Liver (tissue), 8 donors: ENCODE measurements at regions not wholly inside any gene's neighbourhood (a gene's known extent, or its start where the extent isn't known, plus 50 kb on each side); places are given as distances from the start of the nearest gene placed in this dataset.

ENCODE experiments used
- DNase-seq: peaks from one replicate; pipeline ENCODE4 v3.0.0-alpha.2; 2017; ENCODE audit warnings: low spot score
- H3K27ac ChIP-seq, 2 donors: one replicate each; pipeline ENCODE4 v1.7.0; 2013; ENCODE audit warnings: inconsistent platforms in 2 of 2, low read length in 2 of 2, control low read depth in 1 of 2, low read depth in 1 of 2, mild to moderate bottlenecking in 1 of 2
- H3K27me3 ChIP-seq, 4 donors: one replicate each; pipeline versions ENCODE4 v1.6.1 to v1.7.0; 2013; ENCODE audit warnings: low read length in 3 of 4, inconsistent platforms in 1 of 4, mild to moderate bottlenecking in 1 of 4, moderate library complexity in 1 of 4; ENCODE audit not compliant: control insufficient read depth in 4 of 4, insufficient read depth in 4 of 4
- H3K36me3 ChIP-seq, 4 donors: one replicate each; pipeline versions ENCODE4 v1.6.1 to v1.7.0; 2013; ENCODE audit warnings: low read length in 3 of 4, mild to moderate bottlenecking in 3 of 4, low read depth in 1 of 4, moderate library complexity in 1 of 4; ENCODE audit not compliant: control insufficient read depth in 4 of 4, insufficient read depth in 3 of 4
- H3K4me1 ChIP-seq, 4 donors: one replicate each; pipeline versions ENCODE4 v1.6.1 to v1.7.0; 2013; ENCODE audit warnings: low read length in 3 of 4, mild to moderate bottlenecking in 3 of 4, moderate library complexity in 1 of 4; ENCODE audit not compliant: control insufficient read depth in 4 of 4, insufficient read depth in 4 of 4
- H3K4me3 ChIP-seq, 3 donors: one replicate each; pipeline versions ENCODE4 v1.6.1 to v1.7.0; 2013; ENCODE audit warnings: low read length in 3 of 3, control low read depth in 1 of 3, low read depth in 1 of 3, mild to moderate bottlenecking in 1 of 3
- H3K9ac ChIP-seq, 2 donors: one replicate each; pipeline ENCODE4 v1.7.0; 2013; ENCODE audit warnings: low read length in 2 of 2, mild to moderate bottlenecking in 2 of 2, moderate library complexity in 2 of 2, control low read depth in 1 of 2, low read depth in 1 of 2
- H3K9me3 ChIP-seq, 4 donors: one replicate each; pipeline versions ENCODE4 v1.6.1 to v1.7.0; 2013; ENCODE audit warnings: low read length in 3 of 4; ENCODE audit not compliant: control insufficient read depth in 4 of 4
- EGR1 ChIP-seq, 2 donors: IDR thresholded peaks; 2 replicates each; pipeline ENCODE4 v1.6.1; 2016 to 2018; ENCODE audit warnings: antibody characterized with exemption in 2 of 2, low read depth in 2 of 2
- FOXA1 ChIP-seq: IDR thresholded peaks from 2 replicates; pipeline ENCODE4 v1.6.1; 2016; ENCODE audit warnings: antibody characterized with exemption
- FOXA2 ChIP-seq: IDR thresholded peaks from 2 replicates; pipeline ENCODE4 v1.6.1; 2016; ENCODE audit warnings: antibody characterized with exemption
- GABPA ChIP-seq, 2 donors: IDR thresholded peaks in 1 of 2; conservative IDR thresholded peaks in 1 of 2; 2 replicates each; pipeline ENCODE4 v1.6.1; 2016; ENCODE audit warnings: antibody characterized with exemption in 2 of 2, mild to moderate bottlenecking in 1 of 2, moderate library complexity in 1 of 2
- HNF4A ChIP-seq, 2 donors: conservative IDR thresholded peaks; 2 replicates each; pipeline ENCODE4 v1.6.1; 2016; ENCODE audit warnings: antibody characterized with exemption in 2 of 2, mild to moderate bottlenecking in 2 of 2
- HNF4G ChIP-seq: IDR thresholded peaks from 2 replicates; pipeline ENCODE4 v1.6.1; 2016; ENCODE audit warnings: antibody characterized with exemption
- JUND ChIP-seq, 2 donors: IDR thresholded peaks; 2 replicates each; pipeline ENCODE4 v1.6.1; 2016; ENCODE audit warnings: antibody characterized with exemption in 2 of 2
- NR2F2 ChIP-seq: IDR thresholded peaks from 2 replicates; pipeline ENCODE4 v1.6.1; 2016; ENCODE audit warnings: antibody characterized with exemption
- RAD21 ChIP-seq, 2 donors: IDR thresholded peaks; 2 replicates each; pipeline ENCODE4 v1.6.1; 2016; ENCODE audit warnings: antibody characterized with exemption in 2 of 2, mild to moderate bottlenecking in 2 of 2
- RXRA ChIP-seq, 2 donors: IDR thresholded peaks; 2 replicates each; pipeline ENCODE4 v1.6.1; 2017 to 2018; ENCODE audit warnings: antibody characterized with exemption in 2 of 2, mild to moderate bottlenecking in 1 of 2
- SP1 ChIP-seq: IDR thresholded peaks from 2 replicates; pipeline ENCODE4 v1.6.1; 2018; ENCODE audit warnings: antibody characterized with exemption, mild to moderate bottlenecking
- TAF1 ChIP-seq: conservative IDR thresholded peaks from 2 replicates; pipeline ENCODE4 v1.6.1; 2016; ENCODE audit warnings: antibody characterized with exemption, mild to moderate bottlenecking
- YY1 ChIP-seq: IDR thresholded peaks from 2 replicates; pipeline ENCODE4 v1.6.1; 2016; ENCODE audit warnings: antibody characterized with exemption, mild to moderate bottlenecking
- WGBS: extraction: QIAGEN DNeasy Blood & Tissue Kit; methylation state at CpG from one replicate; pipeline ENCODE4 v1.1.7; 2013; 5-methylcytosine and 5-hydroxymethylcytosine counted together
- TF ChIP-seq, protein P1 (sequence below): IDR thresholded peaks from 2 replicates; pipeline ENCODE4 v1.6.1; 2016; ENCODE audit warnings: antibody characterized with exemption
- TF ChIP-seq, protein P2 (sequence below): fragments of 150-350 bp; IDR thresholded peaks from 2 replicates; pipeline ENCODE4 v1.5.1; 2017; ENCODE audit warnings: improper control_type of control experiment, low read depth, low read length; ENCODE audit not compliant: missing input control
- TF ChIP-seq, protein P3 (sequence below): IDR thresholded peaks from 2 replicates; pipeline ENCODE4 v1.6.1; 2016; ENCODE audit warnings: antibody characterized with exemption
- donor health status: healthy.
- donor health status: healthy.
- donor health status: healthy.
- donor health status: healthy.
- donor health status: healthy.

DNA sequence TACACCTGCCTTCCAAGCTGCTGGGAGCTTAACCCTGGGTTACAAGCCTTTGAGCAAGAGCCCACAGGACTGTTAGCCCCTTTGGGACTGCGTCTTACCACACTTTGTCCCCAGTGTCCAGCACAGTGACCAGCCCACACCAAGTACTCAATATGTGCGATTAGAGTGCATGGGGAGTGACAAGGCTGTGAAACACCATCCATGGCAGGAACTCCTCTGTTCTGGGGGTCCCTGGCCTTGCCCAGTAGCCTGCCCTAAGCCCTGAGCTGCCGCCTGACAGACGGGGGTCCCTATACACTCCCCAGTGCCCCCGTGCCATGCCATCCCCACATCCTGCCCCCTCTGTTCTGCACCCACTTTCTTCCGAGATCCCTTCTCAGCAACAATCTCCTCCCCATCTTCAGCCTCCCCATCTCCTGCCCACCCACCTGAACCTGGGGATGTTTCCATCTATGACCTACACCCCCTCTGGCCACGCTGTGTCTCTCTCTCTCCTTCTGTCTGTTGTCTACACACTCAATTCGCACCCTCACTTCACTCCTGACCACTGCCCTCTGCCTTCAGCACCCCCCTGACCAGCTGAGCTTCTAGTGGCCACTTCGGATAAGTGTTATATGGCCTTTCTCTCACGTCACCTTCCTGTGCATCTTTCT, 112.9 kb upstream of the SMURF2 start:
- peaks cover 15 to 34% (median 22%) of the 10 kb centered on the region in 4 donors for H3K4me1 ChIP-seq
- H3K9ac ChIP-seq, result no peak overlapping the region
- DNase-seq, result no peak
- no peaks in the 10 kb centered on the region for H3K36me3 ChIP-seq
- TF ChIP-seq FOXA2, result no peak
- WGBS, result 92% methylated on average over 10 of the region's 10 CpGs
- no peaks in the 10 kb centered on the region for H3K27me3 ChIP-seq
- H3K9me3 ChIP-seq, result no peaks in the 10 kb centered on the region
- H3K4me3 ChIP-seq, result no peak overlapping the region
- no peak overlapping the region for H3K27ac ChIP-seq

DNA sequence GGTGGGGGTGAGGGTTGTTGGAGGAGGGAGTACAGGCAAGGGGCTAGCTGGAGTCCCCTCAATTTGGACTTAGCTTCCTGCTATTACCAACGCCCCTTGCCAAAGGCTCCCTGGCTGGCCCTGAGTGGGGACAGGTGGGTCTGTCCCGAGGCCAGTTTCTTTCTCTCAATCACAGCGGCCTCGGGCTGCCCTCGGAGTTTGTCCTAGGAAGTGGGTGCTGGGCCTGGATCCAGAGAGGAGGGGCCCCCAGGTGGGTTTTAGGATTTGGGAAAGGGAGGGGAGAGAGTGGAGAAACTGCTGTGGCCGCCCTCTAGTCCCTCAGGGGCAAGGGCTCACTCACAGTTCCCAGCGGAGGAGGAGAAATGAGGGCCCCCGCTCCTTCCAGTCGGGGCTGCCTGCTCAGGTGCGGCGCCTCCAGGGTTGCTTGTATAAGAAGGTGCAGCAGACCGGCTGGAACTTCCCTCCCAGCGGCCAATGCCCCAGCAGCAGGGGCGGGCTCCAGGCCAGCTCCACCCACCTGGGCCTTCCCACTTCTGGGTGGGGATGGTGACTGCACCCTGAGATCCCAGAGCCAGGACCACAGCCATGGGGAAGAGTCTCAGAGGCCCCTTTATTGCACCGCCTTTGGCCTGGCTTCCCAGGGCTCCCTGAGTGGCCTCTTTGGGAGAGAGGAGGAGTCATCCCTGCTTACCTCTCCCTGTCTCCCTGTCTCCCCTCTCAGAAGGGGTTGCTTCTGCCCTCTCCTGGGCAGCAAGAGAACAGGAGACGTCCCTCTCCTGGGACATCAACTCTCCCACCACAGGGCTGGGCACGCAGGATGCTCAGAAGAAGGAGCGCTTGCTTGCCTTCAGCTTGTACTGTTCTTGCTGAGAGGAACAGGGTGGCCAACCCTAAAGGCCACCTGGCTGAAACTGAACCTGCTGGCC, 112.0 kb upstream of the SMURF2 start:
- Histone ChIP-seq H3K4me3 (no peak overlapping the region), H3K27me3 (no peaks in the 10 kb centered on the region), H3K9me3 (no peaks in the 10 kb centered on the region), H3K4me1 (peaks cover 8 to 28% (median 19%) of the 10 kb centered on the region in 4 donors), H3K9ac (no peak overlapping the region), H3K36me3 (no peaks in the 10 kb centered on the region), H3K27ac (no peak overlapping the region)
- DNase-seq, result peak; percentile 46
- 70% methylated on average over 18 of the region's 18 CpGs for WGBS
- TF ChIP-seq, protein P1, sequence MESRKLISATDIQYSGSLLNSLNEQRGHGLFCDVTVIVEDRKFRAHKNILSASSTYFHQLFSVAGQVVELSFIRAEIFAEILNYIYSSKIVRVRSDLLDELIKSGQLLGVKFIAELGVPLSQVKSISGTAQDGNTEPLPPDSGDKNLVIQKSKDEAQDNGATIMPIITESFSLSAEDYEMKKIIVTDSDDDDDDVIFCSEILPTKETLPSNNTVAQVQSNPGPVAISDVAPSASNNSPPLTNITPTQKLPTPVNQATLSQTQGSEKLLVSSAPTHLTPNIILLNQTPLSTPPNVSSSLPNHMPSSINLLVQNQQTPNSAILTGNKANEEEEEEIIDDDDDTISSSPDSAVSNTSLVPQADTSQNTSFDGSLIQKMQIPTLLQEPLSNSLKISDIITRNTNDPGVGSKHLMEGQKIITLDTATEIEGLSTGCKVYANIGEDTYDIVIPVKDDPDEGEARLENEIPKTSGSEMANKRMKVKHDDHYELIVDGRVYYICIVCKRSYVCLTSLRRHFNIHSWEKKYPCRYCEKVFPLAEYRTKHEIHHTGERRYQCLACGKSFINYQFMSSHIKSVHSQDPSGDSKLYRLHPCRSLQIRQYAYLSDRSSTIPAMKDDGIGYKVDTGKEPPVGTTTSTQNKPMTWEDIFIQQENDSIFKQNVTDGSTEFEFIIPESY, result no peak
- TF ChIP-seq EGR1 (IDR thresholded peaks at IDR 0.05; ENCODE audit: low read depth in 2 of 2), result no peak
- TF ChIP-seq GABPA (IDR thresholded peaks at IDR 0.05 in 1 of 2, conservative IDR thresholded peaks at IDR 0.05 in 1 of 2), result no peak
- TF ChIP-seq RAD21 (IDR thresholded peaks at IDR 0.05), result peak in 1 of 2 donors; percentile 38
- no peak for TF ChIP-seq RXRA (IDR thresholded peaks at IDR 0.05)
- TF ChIP-seq, protein P2, sequence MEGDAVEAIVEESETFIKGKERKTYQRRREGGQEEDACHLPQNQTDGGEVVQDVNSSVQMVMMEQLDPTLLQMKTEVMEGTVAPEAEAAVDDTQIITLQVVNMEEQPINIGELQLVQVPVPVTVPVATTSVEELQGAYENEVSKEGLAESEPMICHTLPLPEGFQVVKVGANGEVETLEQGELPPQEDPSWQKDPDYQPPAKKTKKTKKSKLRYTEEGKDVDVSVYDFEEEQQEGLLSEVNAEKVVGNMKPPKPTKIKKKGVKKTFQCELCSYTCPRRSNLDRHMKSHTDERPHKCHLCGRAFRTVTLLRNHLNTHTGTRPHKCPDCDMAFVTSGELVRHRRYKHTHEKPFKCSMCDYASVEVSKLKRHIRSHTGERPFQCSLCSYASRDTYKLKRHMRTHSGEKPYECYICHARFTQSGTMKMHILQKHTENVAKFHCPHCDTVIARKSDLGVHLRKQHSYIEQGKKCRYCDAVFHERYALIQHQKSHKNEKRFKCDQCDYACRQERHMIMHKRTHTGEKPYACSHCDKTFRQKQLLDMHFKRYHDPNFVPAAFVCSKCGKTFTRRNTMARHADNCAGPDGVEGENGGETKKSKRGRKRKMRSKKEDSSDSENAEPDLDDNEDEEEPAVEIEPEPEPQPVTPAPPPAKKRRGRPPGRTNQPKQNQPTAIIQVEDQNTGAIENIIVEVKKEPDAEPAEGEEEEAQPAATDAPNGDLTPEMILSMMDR, result no peak
- no peak for TF ChIP-seq HNF4A (conservative IDR thresholded peaks at IDR 0.05)
- TF ChIP-seq, protein P3, sequence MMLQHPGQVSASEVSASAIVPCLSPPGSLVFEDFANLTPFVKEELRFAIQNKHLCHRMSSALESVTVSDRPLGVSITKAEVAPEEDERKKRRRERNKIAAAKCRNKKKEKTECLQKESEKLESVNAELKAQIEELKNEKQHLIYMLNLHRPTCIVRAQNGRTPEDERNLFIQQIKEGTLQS, result no peak

DNA sequence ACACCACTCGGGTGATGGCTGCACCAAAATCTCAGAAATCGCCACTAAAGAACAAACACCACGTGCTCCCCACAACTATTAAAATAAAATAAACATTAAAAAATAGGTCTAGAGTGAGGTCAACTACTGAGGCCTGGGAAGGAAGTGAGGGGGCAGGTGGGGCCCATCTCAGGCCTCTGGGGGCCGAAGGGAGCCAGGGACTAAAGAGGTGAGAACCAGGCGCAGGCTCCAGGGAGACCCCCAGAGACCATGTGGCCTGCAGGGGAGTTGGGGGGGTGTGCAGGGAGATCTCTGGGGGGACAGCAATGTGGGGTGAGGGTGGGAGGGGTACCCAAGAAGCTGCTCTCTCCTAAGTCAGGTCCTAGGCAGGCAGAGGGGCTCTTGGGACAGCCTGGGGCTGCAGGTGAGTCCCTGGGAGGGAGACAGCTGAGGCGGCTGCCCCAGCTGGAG, 111.3 kb upstream of the SMURF2 start:
- Histone ChIP-seq H3K9me3 (no peaks in the 10 kb centered on the region), H3K27me3 (no peaks in the 10 kb centered on the region), H3K9ac (no peak overlapping the region), H3K4me1 (peaks cover 5 to 21% (median 14%) of the 10 kb centered on the region in 4 donors), H3K4me3 (no peak overlapping the region), H3K27ac (no peak overlapping the region), H3K36me3 (no peaks in the 10 kb centered on the region)
- WGBS, result 90% methylated on average over 6 of the region's 6 CpGs
- no peak for DNase-seq
- TF ChIP-seq EGR1 (IDR thresholded peaks at IDR 0.05; ENCODE audit: low read depth in 2 of 2), result no peak
- no peak for TF ChIP-seq FOXA1
- no peak for TF ChIP-seq SP1
- TF ChIP-seq FOXA2, result no peak
- TF ChIP-seq RAD21 (IDR thresholded peaks at IDR 0.05), result no peak
- TF ChIP-seq, protein P2, result no peak
- no peak for TF ChIP-seq RXRA (IDR thresholded peaks at IDR 0.05)
- TF ChIP-seq TAF1, result no peak
- TF ChIP-seq HNF4A (conservative IDR thresholded peaks at IDR 0.05), result no peak
- TF ChIP-seq YY1, result no peak
- TF ChIP-seq NR2F2, result no peak
- TF ChIP-seq, protein P1, result no peak
- TF ChIP-seq JUND (IDR thresholded peaks at IDR 0.05), result no peak
- TF ChIP-seq HNF4G, result no peak
- TF ChIP-seq GABPA (IDR thresholded peaks at IDR 0.05 in 1 of 2, conservative IDR thresholded peaks at IDR 0.05 in 1 of 2), result no peak
